Activated gamma-delta T cell treated with anti-CD3 and anti-CD28 coated beads, Interleukin-2, amount 50 U/mL, for 16 hours (primary cell): ENCODE measurements at regions not wholly inside any gene's neighbourhood (a gene's known extent, or its start where the extent isn't known, plus 50 kb on each side); places are given as distances from the start of the nearest gene placed in this dataset.
"Not testable (repeated sequence)": the region's sequence is repeated elsewhere in the genome, so short reads cannot be mapped to it uniquely, and the experiment has no call there.

ENCODE experiments used
- DNase-seq: peaks from one replicate; pipeline ENCODE4 v3.0.0-alpha.2; 2020; ENCODE audit warnings: low read depth

- not testable (repeated sequence) for DNase-seq
Observed at GRCh38 chr6:158881884-158882283, 62.7 kb upstream of the EZR start.

- DNase-seq = not testable (repeated sequence)
Observed at GRCh38 chr6:158881276-158881675, 62.1 kb upstream of the EZR start.

GRCh38 chr6:158879180-158879579 is 60.0 kb upstream of the EZR start:
- DNase-seq = no peak

- no peak for DNase-seq
Observed at GRCh38 chr6:158877716-158878115, 58.5 kb upstream of the EZR start.

- no peak for DNase-seq
Observed at GRCh38 chr6:158876886-158877285, 57.7 kb upstream of the EZR start.

- no peak for DNase-seq
Observed at GRCh38 chr6:158870649-158870957, 51.4 kb upstream of the EZR start.

- peak; percentile 38 for DNase-seq
Observed at GRCh38 chr6:158869826-158870648, 50.9 kb upstream of the EZR start.

- peak; percentile 95 for DNase-seq
Observed at GRCh38 chr6:158868890-158869825, 50.0 kb upstream of the EZR start.
